ENCODE measurements at regions not wholly inside any gene's neighbourhood (a gene's known extent, or its start where the extent isn't known, plus 50 kb on each side); places are given as distances from the start of the nearest gene placed in this dataset.

DNA sequence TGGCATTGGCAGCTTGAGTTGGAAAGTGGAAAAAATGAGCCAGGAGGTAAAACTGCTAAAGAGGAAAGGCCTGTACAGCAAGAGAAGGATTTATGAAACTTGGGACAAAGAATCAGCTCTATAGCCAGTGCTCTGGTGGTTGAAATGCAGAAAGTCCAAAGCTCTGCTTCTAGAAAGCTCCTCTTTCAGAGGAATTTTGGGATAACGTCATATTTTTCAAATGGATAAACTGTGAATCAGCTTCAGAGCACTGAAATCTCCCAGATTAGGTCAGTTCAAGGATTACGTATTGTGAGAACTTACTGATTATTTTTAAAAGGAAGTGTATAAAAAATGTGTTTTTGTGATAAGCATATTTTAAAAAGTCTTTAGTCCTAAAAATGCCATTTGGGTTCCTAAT, 203.1 kb upstream of the CNOT2 start:
- H3K4me2 ChIP-seq, result no peak overlapping the region
- no peaks in the 10 kb centered on the region for H3K9me2 ChIP-seq
- no peaks in the 10 kb centered on the region for H3K27me3 ChIP-seq (ENCODE audit: insufficient read depth)
- H3F3A ChIP-seq (replicated peaks; ENCODE audit: insufficient read depth), result no peaks in the 10 kb centered on the region
- H3K79me2 ChIP-seq (ENCODE audit: insufficient read depth), result no peaks in the 10 kb centered on the region
- TF ChIP-seq MEF2A (IDR thresholded peaks at IDR 0.05; ENCODE audit: borderline replicate concordance, low read depth), result no peak
- no peak for TF ChIP-seq FOXJ3 (CRISPR knock-in tag; IDR thresholded peaks at IDR 0.05)
- TF ChIP-seq, protein P1, sequence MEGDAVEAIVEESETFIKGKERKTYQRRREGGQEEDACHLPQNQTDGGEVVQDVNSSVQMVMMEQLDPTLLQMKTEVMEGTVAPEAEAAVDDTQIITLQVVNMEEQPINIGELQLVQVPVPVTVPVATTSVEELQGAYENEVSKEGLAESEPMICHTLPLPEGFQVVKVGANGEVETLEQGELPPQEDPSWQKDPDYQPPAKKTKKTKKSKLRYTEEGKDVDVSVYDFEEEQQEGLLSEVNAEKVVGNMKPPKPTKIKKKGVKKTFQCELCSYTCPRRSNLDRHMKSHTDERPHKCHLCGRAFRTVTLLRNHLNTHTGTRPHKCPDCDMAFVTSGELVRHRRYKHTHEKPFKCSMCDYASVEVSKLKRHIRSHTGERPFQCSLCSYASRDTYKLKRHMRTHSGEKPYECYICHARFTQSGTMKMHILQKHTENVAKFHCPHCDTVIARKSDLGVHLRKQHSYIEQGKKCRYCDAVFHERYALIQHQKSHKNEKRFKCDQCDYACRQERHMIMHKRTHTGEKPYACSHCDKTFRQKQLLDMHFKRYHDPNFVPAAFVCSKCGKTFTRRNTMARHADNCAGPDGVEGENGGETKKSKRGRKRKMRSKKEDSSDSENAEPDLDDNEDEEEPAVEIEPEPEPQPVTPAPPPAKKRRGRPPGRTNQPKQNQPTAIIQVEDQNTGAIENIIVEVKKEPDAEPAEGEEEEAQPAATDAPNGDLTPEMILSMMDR (IDR thresholded peaks at IDR 0.05), result no peak
- no peak for TF ChIP-seq NFIC (IDR thresholded peaks at IDR 0.05; ENCODE audit: borderline replicate concordance)
- no peak for TF ChIP-seq FOXM1 (IDR thresholded peaks at IDR 0.05; ENCODE audit: low read depth)
- no peak for TF ChIP-seq MXI1 (IDR thresholded peaks at IDR 0.05; ENCODE audit: low read depth, low read length)
- no peak for TF ChIP-seq TAF1 (IDR thresholded peaks at IDR 0.05; ENCODE audit: borderline replicate concordance, low read depth, low read length)
- no peak for TF ChIP-seq POLR2AphosphoS5 (IDR thresholded peaks at IDR 0.05; ENCODE audit: low read depth, low read length)
- no peak for TF ChIP-seq ELF1 (IDR thresholded peaks at IDR 0.05)
- TF ChIP-seq, protein P2, sequence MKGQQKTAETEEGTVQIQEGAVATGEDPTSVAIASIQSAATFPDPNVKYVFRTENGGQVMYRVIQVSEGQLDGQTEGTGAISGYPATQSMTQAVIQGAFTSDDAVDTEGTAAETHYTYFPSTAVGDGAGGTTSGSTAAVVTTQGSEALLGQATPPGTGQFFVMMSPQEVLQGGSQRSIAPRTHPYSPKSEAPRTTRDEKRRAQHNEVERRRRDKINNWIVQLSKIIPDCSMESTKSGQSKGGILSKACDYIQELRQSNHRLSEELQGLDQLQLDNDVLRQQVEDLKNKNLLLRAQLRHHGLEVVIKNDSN (IDR thresholded peaks at IDR 0.05; ENCODE audit: borderline replicate concordance, low read depth), result no peak
- TF ChIP-seq, protein P3, sequence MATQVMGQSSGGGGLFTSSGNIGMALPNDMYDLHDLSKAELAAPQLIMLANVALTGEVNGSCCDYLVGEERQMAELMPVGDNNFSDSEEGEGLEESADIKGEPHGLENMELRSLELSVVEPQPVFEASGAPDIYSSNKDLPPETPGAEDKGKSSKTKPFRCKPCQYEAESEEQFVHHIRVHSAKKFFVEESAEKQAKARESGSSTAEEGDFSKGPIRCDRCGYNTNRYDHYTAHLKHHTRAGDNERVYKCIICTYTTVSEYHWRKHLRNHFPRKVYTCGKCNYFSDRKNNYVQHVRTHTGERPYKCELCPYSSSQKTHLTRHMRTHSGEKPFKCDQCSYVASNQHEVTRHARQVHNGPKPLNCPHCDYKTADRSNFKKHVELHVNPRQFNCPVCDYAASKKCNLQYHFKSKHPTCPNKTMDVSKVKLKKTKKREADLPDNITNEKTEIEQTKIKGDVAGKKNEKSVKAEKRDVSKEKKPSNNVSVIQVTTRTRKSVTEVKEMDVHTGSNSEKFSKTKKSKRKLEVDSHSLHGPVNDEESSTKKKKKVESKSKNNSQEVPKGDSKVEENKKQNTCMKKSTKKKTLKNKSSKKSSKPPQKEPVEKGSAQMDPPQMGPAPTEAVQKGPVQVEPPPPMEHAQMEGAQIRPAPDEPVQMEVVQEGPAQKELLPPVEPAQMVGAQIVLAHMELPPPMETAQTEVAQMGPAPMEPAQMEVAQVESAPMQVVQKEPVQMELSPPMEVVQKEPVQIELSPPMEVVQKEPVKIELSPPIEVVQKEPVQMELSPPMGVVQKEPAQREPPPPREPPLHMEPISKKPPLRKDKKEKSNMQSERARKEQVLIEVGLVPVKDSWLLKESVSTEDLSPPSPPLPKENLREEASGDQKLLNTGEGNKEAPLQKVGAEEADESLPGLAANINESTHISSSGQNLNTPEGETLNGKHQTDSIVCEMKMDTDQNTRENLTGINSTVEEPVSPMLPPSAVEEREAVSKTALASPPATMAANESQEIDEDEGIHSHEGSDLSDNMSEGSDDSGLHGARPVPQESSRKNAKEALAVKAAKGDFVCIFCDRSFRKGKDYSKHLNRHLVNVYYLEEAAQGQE (IDR thresholded peaks at IDR 0.05; ENCODE audit: low read depth, low read length), result no peak
- TF ChIP-seq, protein P4, sequence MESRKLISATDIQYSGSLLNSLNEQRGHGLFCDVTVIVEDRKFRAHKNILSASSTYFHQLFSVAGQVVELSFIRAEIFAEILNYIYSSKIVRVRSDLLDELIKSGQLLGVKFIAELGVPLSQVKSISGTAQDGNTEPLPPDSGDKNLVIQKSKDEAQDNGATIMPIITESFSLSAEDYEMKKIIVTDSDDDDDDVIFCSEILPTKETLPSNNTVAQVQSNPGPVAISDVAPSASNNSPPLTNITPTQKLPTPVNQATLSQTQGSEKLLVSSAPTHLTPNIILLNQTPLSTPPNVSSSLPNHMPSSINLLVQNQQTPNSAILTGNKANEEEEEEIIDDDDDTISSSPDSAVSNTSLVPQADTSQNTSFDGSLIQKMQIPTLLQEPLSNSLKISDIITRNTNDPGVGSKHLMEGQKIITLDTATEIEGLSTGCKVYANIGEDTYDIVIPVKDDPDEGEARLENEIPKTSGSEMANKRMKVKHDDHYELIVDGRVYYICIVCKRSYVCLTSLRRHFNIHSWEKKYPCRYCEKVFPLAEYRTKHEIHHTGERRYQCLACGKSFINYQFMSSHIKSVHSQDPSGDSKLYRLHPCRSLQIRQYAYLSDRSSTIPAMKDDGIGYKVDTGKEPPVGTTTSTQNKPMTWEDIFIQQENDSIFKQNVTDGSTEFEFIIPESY (IDR thresholded peaks at IDR 0.05; ENCODE audit: borderline replicate concordance, low read depth), result no peak
- TF ChIP-seq SIN3A (IDR thresholded peaks at IDR 0.05; ENCODE audit: borderline replicate concordance, low read depth, low read length), result no peak
- TF ChIP-seq RXRA (IDR thresholded peaks at IDR 0.05; ENCODE audit: borderline replicate concordance, low read depth), result no peak
- TF ChIP-seq GATA2 (CRISPR knock-in tag; IDR thresholded peaks at IDR 0.05), result no peak
- no peaks in the 10 kb centered on the region for H4K20me1 ChIP-seq (ENCODE audit: insufficient read depth)
- ChIA-PET POLR2A (no interaction called here), CTCF (no interaction called here)
- H3K9ac ChIP-seq, result no peak overlapping the region
- no peaks in the 10 kb centered on the region for H3K9me3 ChIP-seq
- H3K27ac ChIP-seq (ENCODE audit: low read depth in 2 of 2, low read length in 1 of 2), result no peak overlapping the region
- H3K36me3 ChIP-seq (replicated peaks in 1 of 2; ENCODE audit: control insufficient read depth in 1 of 2, insufficient read depth in 2 of 2, low read length in 1 of 2), result no peaks in the 10 kb centered on the region
- DNase-seq, result no peak
- no peak overlapping the region for H2AFZ ChIP-seq (ENCODE audit: low read depth)
- H3K4me3 ChIP-seq (ENCODE audit: low read depth in 2 of 2, low read length in 1 of 2), result no peak overlapping the region
- WGBS (ENCODE audit: low lambda C conversion rate), result 73% methylated on average over 2 of the region's 2 CpGs
- no peaks in the 10 kb centered on the region for H3K4me1 ChIP-seq (ENCODE audit: control insufficient read depth in 1 of 2, insufficient read depth in 2 of 2, low read depth in 1 of 2, low read length in 1 of 2)
